Lung (tissue), 9 donors: ENCODE measurements at regions not wholly inside any gene's neighbourhood (a gene's known extent, or its start where the extent isn't known, plus 50 kb on each side); places are given as distances from the start of the nearest gene placed in this dataset.
A peak's percentile ranks its signal among the peaks of the same experiment; 100 is the strongest.
"Not testable (repeated sequence)": the region's sequence is repeated elsewhere in the genome, so short reads cannot be mapped to it uniquely, and the experiment has no call there.

Source experiments
- ATAC-seq: fragments of 200-7000 bp; cut with Tn5 transposase; one replicate; pipeline ENCODE4 v1.9.1; 2020; ENCODE audit warnings: moderate number of reproducible peaks; ENCODE audit not compliant: insufficient read depth, low FRiP score
- DNase-seq, 3 donors: peaks; one replicate each; pipeline ENCODE4 v3.0.0-alpha.2; 2013 to 2017
- H3K27ac ChIP-seq, 2 donors: one replicate each; pipeline ENCODE4 v1.5.1; 2013; ENCODE audit warnings: mild to moderate bottlenecking in 2 of 2, moderate library complexity in 2 of 2, control low read depth in 1 of 2, inconsistent platforms in 1 of 2, low read depth in 1 of 2, low read length in 1 of 2
- H3K27me3 ChIP-seq, 3 donors: one replicate each; pipeline ENCODE4 v1.5.1; 2013; ENCODE audit warnings: low read length in 2 of 3; ENCODE audit not compliant: control insufficient read depth in 3 of 3, insufficient read depth in 3 of 3
- H3K36me3 ChIP-seq, 4 donors: one replicate each; pipeline ENCODE4 v1.5.1; 2013; ENCODE audit warnings: low read length in 4 of 4, mild to moderate bottlenecking in 1 of 4, moderate library complexity in 1 of 4; ENCODE audit not compliant: control insufficient read depth in 4 of 4, insufficient read depth in 4 of 4
- H3K4me1 ChIP-seq, 5 donors: one replicate each; pipeline ENCODE4 v1.5.1; 2013; ENCODE audit warnings: low read length in 5 of 5, mild to moderate bottlenecking in 2 of 5, moderate library complexity in 1 of 5; ENCODE audit not compliant: control insufficient read depth in 5 of 5, insufficient read depth in 5 of 5
- H3K4me3 ChIP-seq: one replicate; pipeline ENCODE4 v1.5.1; 2013; ENCODE audit warnings: mild to moderate bottlenecking, control low read depth, moderate library complexity
- H3K9ac ChIP-seq, 2 donors: one replicate each; pipeline ENCODE4 v1.5.1; 2013; ENCODE audit warnings: low read length in 2 of 2, control low read depth in 1 of 2; ENCODE audit not compliant: insufficient read depth in 1 of 2
- H3K9me3 ChIP-seq, 4 donors: one replicate each; pipeline ENCODE4 v1.5.1; 2013; ENCODE audit warnings: low read length in 3 of 4, mild to moderate bottlenecking in 1 of 4, moderate library complexity in 1 of 4; ENCODE audit not compliant: control insufficient read depth in 4 of 4, insufficient read depth in 3 of 4
- WGBS, 2 donors: extraction: QIAGEN DNeasy Blood & Tissue Kit; methylation state at CpG; one replicate each; pipeline ENCODE4 v1.1.7; 2013; 5-methylcytosine and 5-hydroxymethylcytosine counted together
- donor health status: Bipolar disorder and iron deficiency.
- donor health status: healthy.
- donor health status: DM: yes; HTN: yes; CAD: no.

- H3K36me3 ChIP-seq, DNase-seq, H3K9ac ChIP-seq, H3K27me3 ChIP-seq, H3K4me3 ChIP-seq, ATAC-seq, H3K9me3 ChIP-seq, H3K4me1 ChIP-seq, H3K27ac ChIP-seq: not testable (repeated sequence)
- WGBS, 2 donors = no CpG with 5 or more reads among the region's 2 CpGs
Measured at GRCh38 chr9:66207914-66208313, 471.0 kb downstream of the FOXD4L4 start.

- not testable (repeated sequence) for ATAC-seq, H3K9ac ChIP-seq, H3K36me3 ChIP-seq, H3K27ac ChIP-seq, H3K9me3 ChIP-seq, H3K4me3 ChIP-seq, H3K27me3 ChIP-seq, H3K4me1 ChIP-seq, DNase-seq
- 91 to 100% methylated on average over 1 to 4 of the region's 4 CpGs for WGBS, 2 donors
Measured at GRCh38 chr9:66244763-66245162, 507.8 kb downstream of the FOXD4L4 start.

- H3K4me3 ChIP-seq, H3K9ac ChIP-seq, H3K9me3 ChIP-seq, ATAC-seq, H3K4me1 ChIP-seq, H3K27ac ChIP-seq, DNase-seq, H3K27me3 ChIP-seq, H3K36me3 ChIP-seq: not testable (repeated sequence)
- WGBS, 2 donors = 56 to 80% methylated on average over 1 to 3 of the region's 3 CpGs
Measured at GRCh38 chr9:66245481-66245880, 508.5 kb downstream of the FOXD4L4 start.

GRCh38 chr9:66257581-66257980 lies 520.6 kb downstream of the FOXD4L4 start:
- not testable (repeated sequence) for H3K36me3 ChIP-seq, H3K27me3 ChIP-seq, H3K4me3 ChIP-seq, ATAC-seq, H3K9ac ChIP-seq, H3K9me3 ChIP-seq, DNase-seq, H3K4me1 ChIP-seq, H3K27ac ChIP-seq
- 97 to 100% methylated on average over 1 to 2 of the region's 3 CpGs for WGBS, 2 donors

- not testable (repeated sequence) for DNase-seq, H3K27me3 ChIP-seq, ATAC-seq, H3K36me3 ChIP-seq, H3K27ac ChIP-seq, H3K9ac ChIP-seq, H3K4me3 ChIP-seq, H3K9me3 ChIP-seq, H3K4me1 ChIP-seq
- 93% methylated on average over 4 of the region's 4 CpGs for WGBS, 2 donors
Measured at GRCh38 chr9:66261576-66261975, 524.6 kb downstream of the FOXD4L4 start.

- WGBS, 2 donors = 95 to 97% methylated on average over 17 of the region's 17 CpGs
- H3K9ac ChIP-seq, H3K4me3 ChIP-seq, H3K36me3 ChIP-seq, H3K27ac ChIP-seq, H3K27me3 ChIP-seq, H3K4me1 ChIP-seq, ATAC-seq, H3K9me3 ChIP-seq: not testable (repeated sequence)
- peak in 1 of 3 donors; percentile 0 for DNase-seq
Measured at GRCh38 chr9:66263621-66264020, 526.7 kb downstream of the FOXD4L4 start.

- H3K4me1 ChIP-seq, H3K36me3 ChIP-seq, H3K27me3 ChIP-seq, H3K9ac ChIP-seq, H3K4me3 ChIP-seq, ATAC-seq, H3K27ac ChIP-seq, H3K9me3 ChIP-seq, DNase-seq: not testable (repeated sequence)
- 85 to 87% methylated on average over 18 to 20 of the region's 24 CpGs for WGBS, 2 donors
Measured at GRCh38 chr9:66264786-66265185, 527.8 kb downstream of the FOXD4L4 start.

- 17 to 42% methylated on average over 11 to 14 of the region's 19 CpGs for WGBS, 2 donors
- H3K27me3 ChIP-seq, DNase-seq: not testable (repeated sequence)
Measured at GRCh38 chr9:66266202-66266601, 529.3 kb downstream of the FOXD4L4 start.

More at GRCh38 chr9:66266202-66266601, 529.3 kb downstream of the FOXD4L4 start:
- H3K9ac ChIP-seq, H3K4me3 ChIP-seq, H3K9me3 ChIP-seq, ATAC-seq, H3K36me3 ChIP-seq, H3K4me1 ChIP-seq, H3K27ac ChIP-seq: not testable (repeated sequence)
